B cell (primary cell): ENCODE measurements at regions not wholly inside any gene's neighbourhood (a gene's known extent, or its start where the extent isn't known, plus 50 kb on each side); places are given as distances from the start of the nearest gene placed in this dataset.

ENCODE experiments used
- CTCF ChIP-seq: fragments of 200-600 bp; IDR thresholded peaks from one replicate; pipeline ENCODE4 v1.8.0; 2022; ENCODE audit warnings: antibody characterized with exemption, mild to moderate bottlenecking
- EZH2 ChIP-seq: IDR thresholded peaks from 2 replicates; pipeline ENCODE4 v1.6.1; 2012; ENCODE audit warnings: borderline replicate concordance, low read depth, mild to moderate bottlenecking, moderate library complexity, low read length; ENCODE audit not compliant: insufficient read depth, poor library complexity, severe bottlenecking

DNA sequence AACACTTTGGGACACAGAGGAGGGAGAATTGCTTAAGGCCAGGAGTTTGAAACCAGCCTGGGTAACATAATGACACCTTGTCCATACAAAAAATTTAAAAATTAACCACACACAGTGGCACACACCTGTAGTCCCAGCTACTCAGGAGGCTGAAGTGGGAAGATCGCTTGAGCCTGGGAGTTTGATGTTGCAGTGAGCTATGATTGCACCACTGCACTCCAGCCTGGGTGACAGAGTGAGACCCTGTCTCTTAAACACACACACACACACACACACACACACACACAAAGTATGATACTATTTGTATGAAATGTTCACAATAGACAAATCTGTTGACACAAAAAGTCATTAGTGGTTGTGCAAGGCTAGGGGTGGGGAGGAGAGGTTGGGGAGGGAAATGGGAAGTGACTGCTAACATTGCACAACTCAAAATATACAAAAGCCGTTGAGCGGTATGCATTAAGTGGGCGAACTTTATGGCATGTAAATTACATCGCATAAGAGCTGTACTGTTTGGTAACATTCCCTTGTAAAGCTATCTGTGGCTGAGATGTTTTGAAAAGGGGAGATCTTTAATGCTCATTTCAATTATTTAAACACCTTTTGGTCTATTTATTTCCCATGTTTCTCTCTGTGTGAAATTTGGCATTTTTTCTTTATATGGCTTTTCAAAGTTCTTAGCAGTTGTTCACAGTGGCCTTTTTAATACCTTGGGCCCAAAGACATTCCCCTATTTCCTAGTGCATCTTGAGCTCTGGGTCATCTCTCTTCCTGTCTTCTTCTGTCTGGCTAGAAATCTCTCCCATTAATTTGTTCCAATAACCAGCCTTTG lies 58.9 kb upstream of the ZNF516 start:
- TF ChIP-seq EZH2: no peak
- no peak for TF ChIP-seq CTCF
